ENCODE measurements at regions not wholly inside any gene's neighbourhood (a gene's known extent, or its start where the extent isn't known, plus 50 kb on each side); places are given as distances from the start of the nearest gene placed in this dataset.

- H3K36me3 Mint-ChIP-seq (ENCODE audit: unreplicated experiment), result no peaks in the 10 kb centered on the region
- no peak overlapping the region for H3K27ac Mint-ChIP-seq (ENCODE audit: unreplicated experiment)
- peaks cover 6% of the 10 kb centered on the region for H3K4me1 Mint-ChIP-seq (ENCODE audit: unreplicated experiment)
- peaks cover 47% of the 10 kb centered on the region for H3K27me3 Mint-ChIP-seq (ENCODE audit: unreplicated experiment)
- H3K4me3 Mint-ChIP-seq (ENCODE audit: unreplicated experiment), result no peak overlapping the region
- no peaks in the 10 kb centered on the region for H3K9me3 Mint-ChIP-seq (ENCODE audit: unreplicated experiment)
- TF ChIP-seq CTCF (IDR thresholded peaks at IDR 0.05), result no peak
- DNase-seq (ENCODE audit: extremely low spot score, unreplicated experiment), result no peak
Measured at GRCh38 chr1:83766241-83766691, 232.7 kb downstream of the TTLL7 start.

GRCh38 chr1:83765125-83765524 lies 233.8 kb downstream of the TTLL7 start:
- no peak for DNase-seq (ENCODE audit: extremely low spot score, unreplicated experiment)
- Mint-ChIP-seq H3K9me3 (ENCODE audit: unreplicated experiment) (no peaks in the 10 kb centered on the region), H3K36me3 (ENCODE audit: unreplicated experiment) (no peaks in the 10 kb centered on the region), H3K27ac (ENCODE audit: unreplicated experiment) (no peak overlapping the region), H3K27me3 (ENCODE audit: unreplicated experiment) (peaks cover 51% of the 10 kb centered on the region), H3K4me1 (ENCODE audit: unreplicated experiment) (peaks cover 6% of the 10 kb centered on the region), H3K4me3 (ENCODE audit: unreplicated experiment) (no peak overlapping the region)
- no peak for TF ChIP-seq CTCF (IDR thresholded peaks at IDR 0.05)

GRCh38 chr1:83764209-83764608 lies 234.7 kb downstream of the TTLL7 start:
- peaks cover 3% of the 10 kb centered on the region for H3K4me1 Mint-ChIP-seq (ENCODE audit: unreplicated experiment)
- no peak overlapping the region for H3K4me3 Mint-ChIP-seq (ENCODE audit: unreplicated experiment)
- TF ChIP-seq CTCF (IDR thresholded peaks at IDR 0.05), result no peak

GRCh38 chr1:83763361-83764095 lies 235.4 kb downstream of the TTLL7 start:
- no peak for TF ChIP-seq CTCF (IDR thresholded peaks at IDR 0.05)
- peaks cover 49% of the 10 kb centered on the region for H3K27me3 Mint-ChIP-seq (ENCODE audit: unreplicated experiment)
- H3K36me3 Mint-ChIP-seq (ENCODE audit: unreplicated experiment), result no peaks in the 10 kb centered on the region
- no peak overlapping the region for H3K4me3 Mint-ChIP-seq (ENCODE audit: unreplicated experiment)
- peaks cover 2% of the 10 kb centered on the region for H3K4me1 Mint-ChIP-seq (ENCODE audit: unreplicated experiment)
- no peak overlapping the region for H3K27ac Mint-ChIP-seq (ENCODE audit: unreplicated experiment)
- no peak for DNase-seq (ENCODE audit: extremely low spot score, unreplicated experiment)
- no peaks in the 10 kb centered on the region for H3K9me3 Mint-ChIP-seq (ENCODE audit: unreplicated experiment)

More at GRCh38 chr1:83764209-83764608, 234.7 kb downstream of the TTLL7 start:
- H3K9me3 Mint-ChIP-seq (ENCODE audit: unreplicated experiment), result no peaks in the 10 kb centered on the region
- H3K27ac Mint-ChIP-seq (ENCODE audit: unreplicated experiment), result no peak overlapping the region
- peaks cover 50% of the 10 kb centered on the region for H3K27me3 Mint-ChIP-seq (ENCODE audit: unreplicated experiment)
- DNase-seq (ENCODE audit: extremely low spot score, unreplicated experiment), result no peak
- no peaks in the 10 kb centered on the region for H3K36me3 Mint-ChIP-seq (ENCODE audit: unreplicated experiment)

- DNase-seq (ENCODE audit: extremely low spot score, unreplicated experiment), result no peak
- H3K4me3 Mint-ChIP-seq (ENCODE audit: unreplicated experiment), result no peak overlapping the region
- peaks cover 2% of the 10 kb centered on the region for H3K4me1 Mint-ChIP-seq (ENCODE audit: unreplicated experiment)
- no peaks in the 10 kb centered on the region for H3K9me3 Mint-ChIP-seq (ENCODE audit: unreplicated experiment)
- H3K27ac Mint-ChIP-seq (ENCODE audit: unreplicated experiment), result no peak overlapping the region
- no peaks in the 10 kb centered on the region for H3K36me3 Mint-ChIP-seq (ENCODE audit: unreplicated experiment)
- H3K27me3 Mint-ChIP-seq (ENCODE audit: unreplicated experiment), result peaks cover 44% of the 10 kb centered on the region
- no peak for TF ChIP-seq CTCF (IDR thresholded peaks at IDR 0.05)
Measured at GRCh38 chr1:83762416-83762815, 236.5 kb downstream of the TTLL7 start.

Data from osteocyte (in vitro differentiated cells).